PFSK-1 (cell line): ENCODE measurements at regions not wholly inside any gene's neighbourhood (a gene's known extent, or its start where the extent isn't known, plus 50 kb on each side); places are given as distances from the start of the nearest gene placed in this dataset.

ENCODE experiments used
- FOXP2 ChIP-seq: optimal IDR thresholded peaks from 2 replicates; pipeline ENCODE3; 2011; ENCODE audit warnings: borderline replicate concordance, control low read depth, inconsistent platforms; ENCODE audit not compliant: insufficient read depth; ENCODE audit errors: extremely low read length, extremely low read depth
- POLR2AphosphoS5 ChIP-seq: IDR thresholded peaks from 2 replicates; pipeline ENCODE4 v1.6.1; 2012; ENCODE audit warnings: low read depth, mild to moderate bottlenecking, control low read depth, low read length, moderate library complexity
- SIN3A ChIP-seq: IDR thresholded peaks from 2 replicates; pipeline ENCODE4 v1.6.1; 2012; ENCODE audit warnings: mild to moderate bottlenecking, low read length, moderate library complexity, borderline replicate concordance; ENCODE audit not compliant: insufficient read depth
- TAF1 ChIP-seq: IDR thresholded peaks from 2 replicates; pipeline ENCODE4 v1.6.1; 2012; ENCODE audit warnings: low read length, control low read depth, borderline replicate concordance; ENCODE audit not compliant: insufficient read depth
- TF ChIP-seq, protein P1 (sequence below), 2 experiments: IDR thresholded peaks; 2 replicates each; pipeline versions ENCODE4 v1.6.1 to v1.8.0; 2011 to 2012; ENCODE audit warnings: low read depth in 2 of 2, low read length in 2 of 2, control low read depth in 1 of 2, inconsistent platforms in 1 of 2, mild to moderate bottlenecking in 1 of 2, moderate library complexity in 1 of 2; ENCODE audit not compliant: insufficient read depth in 1 of 2

- TF ChIP-seq, protein P1, sequence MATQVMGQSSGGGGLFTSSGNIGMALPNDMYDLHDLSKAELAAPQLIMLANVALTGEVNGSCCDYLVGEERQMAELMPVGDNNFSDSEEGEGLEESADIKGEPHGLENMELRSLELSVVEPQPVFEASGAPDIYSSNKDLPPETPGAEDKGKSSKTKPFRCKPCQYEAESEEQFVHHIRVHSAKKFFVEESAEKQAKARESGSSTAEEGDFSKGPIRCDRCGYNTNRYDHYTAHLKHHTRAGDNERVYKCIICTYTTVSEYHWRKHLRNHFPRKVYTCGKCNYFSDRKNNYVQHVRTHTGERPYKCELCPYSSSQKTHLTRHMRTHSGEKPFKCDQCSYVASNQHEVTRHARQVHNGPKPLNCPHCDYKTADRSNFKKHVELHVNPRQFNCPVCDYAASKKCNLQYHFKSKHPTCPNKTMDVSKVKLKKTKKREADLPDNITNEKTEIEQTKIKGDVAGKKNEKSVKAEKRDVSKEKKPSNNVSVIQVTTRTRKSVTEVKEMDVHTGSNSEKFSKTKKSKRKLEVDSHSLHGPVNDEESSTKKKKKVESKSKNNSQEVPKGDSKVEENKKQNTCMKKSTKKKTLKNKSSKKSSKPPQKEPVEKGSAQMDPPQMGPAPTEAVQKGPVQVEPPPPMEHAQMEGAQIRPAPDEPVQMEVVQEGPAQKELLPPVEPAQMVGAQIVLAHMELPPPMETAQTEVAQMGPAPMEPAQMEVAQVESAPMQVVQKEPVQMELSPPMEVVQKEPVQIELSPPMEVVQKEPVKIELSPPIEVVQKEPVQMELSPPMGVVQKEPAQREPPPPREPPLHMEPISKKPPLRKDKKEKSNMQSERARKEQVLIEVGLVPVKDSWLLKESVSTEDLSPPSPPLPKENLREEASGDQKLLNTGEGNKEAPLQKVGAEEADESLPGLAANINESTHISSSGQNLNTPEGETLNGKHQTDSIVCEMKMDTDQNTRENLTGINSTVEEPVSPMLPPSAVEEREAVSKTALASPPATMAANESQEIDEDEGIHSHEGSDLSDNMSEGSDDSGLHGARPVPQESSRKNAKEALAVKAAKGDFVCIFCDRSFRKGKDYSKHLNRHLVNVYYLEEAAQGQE (IDR thresholded peaks at IDR 0.05; ENCODE audit: insufficient read depth in 1 of 2, low read depth in 2 of 2, low read length in 2 of 2), result no peak
Measured at GRCh38 chr2:12652723-12653122, 64.0 kb upstream of the TRIB2 start.

GRCh38 chr2:12657560-12657959 is 59.2 kb upstream of the TRIB2 start:
- TF ChIP-seq, protein P1 (IDR thresholded peaks at IDR 0.05; ENCODE audit: insufficient read depth in 1 of 2, low read depth in 2 of 2, low read length in 2 of 2), result no peak
- TF ChIP-seq POLR2AphosphoS5 (no peak), FOXP2 (no peak)

DNA sequence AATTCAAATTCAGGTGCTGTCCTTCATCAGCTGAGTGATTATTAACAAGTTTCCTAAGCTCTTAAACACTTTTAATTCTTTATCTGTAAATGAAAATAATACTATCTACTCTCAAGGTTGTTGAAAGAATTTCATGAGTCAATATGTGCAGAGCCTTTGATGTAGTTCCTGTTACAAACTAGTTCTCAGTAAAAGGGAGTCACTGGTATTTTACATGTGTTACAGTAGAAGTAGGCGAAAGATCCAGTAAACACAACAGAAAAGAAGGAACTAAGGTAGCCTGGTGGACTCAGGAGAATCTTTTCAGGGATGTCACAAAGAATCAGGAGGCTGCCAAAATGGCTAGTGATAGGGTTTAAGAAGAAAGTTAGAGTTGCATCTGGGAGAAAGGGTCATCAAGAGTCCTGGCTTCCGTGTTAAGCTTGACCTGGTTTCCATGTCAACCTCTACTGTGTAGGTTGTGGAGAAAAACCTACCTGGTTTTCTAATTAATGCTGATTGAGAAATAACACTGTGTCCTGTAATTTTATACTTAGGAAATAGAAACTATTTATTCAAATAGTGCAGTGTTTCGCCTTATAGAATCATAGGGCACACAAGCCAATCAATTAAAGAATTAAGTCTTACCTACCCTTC is 58.3 kb upstream of the TRIB2 start:
- TF ChIP-seq TAF1, result no peak
- no peak for TF ChIP-seq POLR2AphosphoS5
- TF ChIP-seq SIN3A, result no peak
- TF ChIP-seq, protein P1 (IDR thresholded peaks at IDR 0.05; ENCODE audit: insufficient read depth in 1 of 2, low read depth in 2 of 2, low read length in 2 of 2), result no peak
- TF ChIP-seq FOXP2, result no peak

DNA sequence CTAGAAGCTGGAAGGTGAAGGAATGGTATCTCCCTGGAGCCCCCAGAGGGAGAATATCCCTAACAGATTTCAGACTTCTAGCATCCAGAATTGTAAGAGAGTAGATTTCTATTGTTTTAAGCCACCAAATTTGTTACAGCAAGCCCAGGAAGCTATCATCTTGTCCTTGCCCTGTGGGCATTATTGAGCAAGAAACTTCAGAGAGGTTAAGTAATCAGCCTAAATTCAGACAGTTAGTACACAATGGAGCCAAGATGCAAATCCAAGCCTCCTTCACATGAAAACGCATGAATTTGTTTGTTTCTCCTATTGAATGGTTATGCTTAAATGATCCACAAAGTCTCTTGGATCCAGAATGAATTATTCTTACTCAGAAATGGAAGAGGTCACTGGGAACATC is 55.2 kb upstream of the TRIB2 start:
- TF ChIP-seq SIN3A (no peak), POLR2AphosphoS5 (no peak), FOXP2 (no peak), TAF1 (no peak)
- TF ChIP-seq, protein P1 (IDR thresholded peaks at IDR 0.05; ENCODE audit: insufficient read depth in 1 of 2, low read depth in 2 of 2, low read length in 2 of 2), result no peak

- TF ChIP-seq, protein P1 (IDR thresholded peaks at IDR 0.05; ENCODE audit: insufficient read depth in 1 of 2, low read depth in 2 of 2, low read length in 2 of 2), result no peak
- TF ChIP-seq POLR2AphosphoS5 (no peak), TAF1 (no peak), FOXP2 (no peak), SIN3A (no peak)
Measured at GRCh38 chr2:12663306-12664037, 53.3 kb upstream of the TRIB2 start.
